B cell (primary cell): ENCODE measurements at regions not wholly inside any gene's neighbourhood (a gene's known extent, or its start where the extent isn't known, plus 50 kb on each side); places are given as distances from the start of the nearest gene placed in this dataset.

Experiments
- ATAC-seq: fragments of 200-7000 bp; cut with Tn5 transposase; one replicate; pipeline ENCODE4 v1.10.0; 2021; ENCODE audit warnings: low read depth, mild to moderate bottlenecking, moderate number of reproducible peaks, moderate library complexity
- CTCF ChIA-PET: fragments of 350-600 bp; sonication (Branson Sonifier 250); formaldehyde crosslinking; loops from one replicate; lab custom pipeline; 2021; ENCODE audit warnings: antibody characterized with exemption, inconsistent platforms; lab: Charles Lee
- POLR2A ChIA-PET: fragments of 350-600 bp; sonication (Branson Sonifier 250); formaldehyde crosslinking; loops from one replicate; lab custom pipeline; 2021; ENCODE audit warnings: antibody characterized with exemption; lab: Charles Lee
- DNase-seq: peaks from one replicate; pipeline ENCODE4 v3.0.0; 2013
- H2AFZ ChIP-seq: 2 replicates; pipeline ENCODE4 v1.6.1; 2012; ENCODE audit warnings: mild to moderate bottlenecking, low read depth, low read length; ENCODE audit not compliant: insufficient read depth, poor library complexity, severe bottlenecking
- H3K27ac ChIP-seq, 2 donors: 1 replicate in 1 of 2; 2 replicates in 1 of 2; pipeline ENCODE4 v1.5.1; 2012 to 2013; ENCODE audit warnings: low read length in 2 of 2, mild to moderate bottlenecking in 2 of 2, moderate library complexity in 1 of 2
- H3K27me3 ChIP-seq, 4 experiments: fragments of 200-600 bp in 1 of 4; sonication (generic) in 1 of 4; replicated peaks in 1 of 4; 1 replicate in 2 of 4; 2 replicates in 2 of 4; pipeline versions ENCODE4 v1.6.1 to v1.7.0; 2013 to 2016; ENCODE audit warnings: low read length in 3 of 4, mild to moderate bottlenecking in 2 of 4, mixed read lengths in 1 of 4, moderate library complexity in 1 of 4; ENCODE audit not compliant: insufficient read depth in 4 of 4, control insufficient read depth in 3 of 4; ENCODE audit errors: control extremely low read depth in 1 of 4
- H3K36me3 ChIP-seq, 2 experiments: replicated peaks in 1 of 2; 1 replicate in 1 of 2; 2 replicates in 1 of 2; pipeline versions ENCODE4 v1.6.1 to v1.7.1; 2013; ENCODE audit warnings: low read length in 1 of 2; ENCODE audit not compliant: insufficient read depth in 2 of 2, control insufficient read depth in 1 of 2; ENCODE audit errors: control extremely low read depth in 1 of 2, extremely low read depth in 1 of 2
- H3K4me1 ChIP-seq, 2 donors: fragments of 200-600 bp in 1 of 2; sonication (generic) in 1 of 2; 1 replicate in 1 of 2; 2 replicates in 1 of 2; pipeline versions ENCODE4 v1.5.1 to v1.6.1; 2013 to 2017; ENCODE audit warnings: low read length in 2 of 2; ENCODE audit not compliant: control insufficient read depth in 2 of 2, insufficient read depth in 2 of 2
- H3K4me2 ChIP-seq: replicated peaks from 2 replicates; pipeline ENCODE3; 2012; ENCODE audit warnings: mild to moderate bottlenecking, low read depth, low read length; ENCODE audit not compliant: poor library complexity, severe bottlenecking
- H3K4me3 ChIP-seq, 5 experiments: fragments of 200-600 bp in 1 of 5; sonication (generic) in 1 of 5; 1 replicate in 3 of 5; 2 replicates in 2 of 5; pipeline versions ENCODE4 v1.5.1 to v1.7.0; 2011 to 2016; ENCODE audit warnings: low read length in 4 of 5, mild to moderate bottlenecking in 4 of 5, low read depth in 2 of 5, control low read depth in 1 of 5, moderate library complexity in 1 of 5; ENCODE audit not compliant: insufficient read depth in 1 of 5; ENCODE audit errors: control extremely low read depth in 1 of 5, extremely low read depth in 1 of 5
- H3K79me2 ChIP-seq: fragments of 200-600 bp; sonication (generic); one replicate; pipeline ENCODE4 v1.6.0; 2016; ENCODE audit warnings: low read length; ENCODE audit not compliant: control insufficient read depth, insufficient read depth
- H3K9ac ChIP-seq: fragments of 200-600 bp; sonication (generic); 2 replicates; pipeline ENCODE4 v1.6.1; 2017; ENCODE audit warnings: mild to moderate bottlenecking, low read length, moderate library complexity
- H3K9me3 ChIP-seq, 3 donors: one replicate each; pipeline versions ENCODE4 v1.6.1 to v1.7.1; 2013; ENCODE audit warnings: low read length in 2 of 3; ENCODE audit not compliant: control insufficient read depth in 2 of 3, insufficient read depth in 1 of 3; ENCODE audit errors: control extremely low read depth in 1 of 3
- H4K20me1 ChIP-seq: 2 replicates; pipeline ENCODE4 v1.6.0; 2012; ENCODE audit warnings: mild to moderate bottlenecking, low read length; ENCODE audit not compliant: insufficient read depth, control insufficient read depth, poor library complexity, severe bottlenecking
- H3K27ac Mint-ChIP-seq: one replicate; pipeline ENCODE4 v1.8.0; 2021; ENCODE audit warnings: mixed read lengths
- H3K27me3 Mint-ChIP-seq: one replicate; pipeline ENCODE4 v1.8.0; 2021; ENCODE audit warnings: mixed read lengths
- H3K4me1 Mint-ChIP-seq: one replicate; pipeline ENCODE4 v1.8.0; 2021; ENCODE audit warnings: mixed read lengths
- H3K4me3 Mint-ChIP-seq: one replicate; pipeline ENCODE4 v1.8.0; 2021; ENCODE audit warnings: mixed read lengths
- H3K9me3 Mint-ChIP-seq: one replicate; pipeline ENCODE4 v1.8.0; 2022; ENCODE audit warnings: mixed read lengths; ENCODE audit not compliant: insufficient read depth
- CTCF ChIP-seq: fragments of 200-600 bp; IDR thresholded peaks from one replicate; pipeline ENCODE4 v1.8.0; 2022; ENCODE audit warnings: antibody characterized with exemption, mild to moderate bottlenecking
- EZH2 ChIP-seq: IDR thresholded peaks from 2 replicates; pipeline ENCODE4 v1.6.1; 2012; ENCODE audit warnings: borderline replicate concordance, low read depth, mild to moderate bottlenecking, moderate library complexity, low read length; ENCODE audit not compliant: insufficient read depth, poor library complexity, severe bottlenecking
- WGBS: methylation state at CpG from one replicate; pipeline ENCODE4 v1.1.5; 2013; ENCODE audit warnings: missing lambda C conversion rate; ENCODE audit not compliant: insufficient coverage; 5-methylcytosine and 5-hydroxymethylcytosine counted together
- intact Hi-C: fragments of 100-400 bp; cut with micrococcal nuclease; formaldehyde crosslinking; loops from one replicate; pipeline ENCODE4 v1.10.0; 2022

GRCh38 chr1:232422898-232423297 lies 207.0 kb downstream of the SIPA1L2 start:
- CTCF ChIA-PET, result no interaction called here
- Mint-ChIP-seq H3K27ac (no peak overlapping the region), H3K27me3 (no peaks in the 10 kb centered on the region)

GRCh38 chr1:232422098-232422497 lies 207.8 kb downstream of the SIPA1L2 start:
- Histone ChIP-seq H3K27me3 (no peaks in the 10 kb centered on the region), H3K79me2 (no peaks in the 10 kb centered on the region), H3K9ac (no peak overlapping the region), H3K4me2 (no peak overlapping the region), H3K4me1 (no peaks in the 10 kb centered on the region), H3K27ac (no peak overlapping the region), H2AFZ (no peak overlapping the region), H4K20me1 (no peaks in the 10 kb centered on the region), H3K4me3 (no peak overlapping the region), H3K9me3 (no peaks in the 10 kb centered on the region), H3K36me3 (no peaks in the 10 kb centered on the region)
- ChIA-PET POLR2A (no interaction called here), CTCF (no interaction called here)
- Mint-ChIP-seq H3K4me3 (no peak overlapping the region), H3K4me1 (no peaks in the 10 kb centered on the region), H3K27me3 (no peaks in the 10 kb centered on the region), H3K9me3 (no peaks in the 10 kb centered on the region), H3K27ac (no peak overlapping the region)
- intact Hi-C loops, result no loop called here
- ATAC-seq (no peak), DNase-seq (no peak)
- no peak for TF ChIP-seq CTCF
- TF ChIP-seq EZH2, result no peak

More at GRCh38 chr1:232422898-232423297, 207.0 kb downstream of the SIPA1L2 start:
- Mint-ChIP-seq H3K4me1 (no peaks in the 10 kb centered on the region), H3K9me3 (no peaks in the 10 kb centered on the region), H3K4me3 (no peak overlapping the region)
- Histone ChIP-seq H3K4me2 (no peak overlapping the region), H3K4me1 (no peaks in the 10 kb centered on the region), H3K9me3 (no peaks in the 10 kb centered on the region), H3K9ac (no peak overlapping the region), H3K27ac (no peak overlapping the region), H3K4me3 (no peak overlapping the region), H3K36me3 (no peaks in the 10 kb centered on the region), H3K79me2 (no peaks in the 10 kb centered on the region), H2AFZ (no peak overlapping the region), H4K20me1 (no peaks in the 10 kb centered on the region), H3K27me3 (no peaks in the 10 kb centered on the region)
- no peak for DNase-seq
- intact Hi-C loops, result no loop called here
- POLR2A ChIA-PET, result no interaction called here
- TF ChIP-seq CTCF (no peak), EZH2 (no peak)
- ATAC-seq, result no peak
- WGBS, result 94% methylated on average over 6 of the region's 8 CpGs
